ENCODE measurements at regions not wholly inside any gene's neighbourhood (a gene's known extent, or its start where the extent isn't known, plus 50 kb on each side); places are given as distances from the start of the nearest gene placed in this dataset.

GRCh38 chr2:128769457-128770142 lies 450.9 kb upstream of the HS6ST1 start:
- ChIA-PET POLR2A (no interaction called here), CTCF (no interaction called here)
- no TSS peak for BruUV-seq (replicated peaks)
- H3K27ac ChIP-seq (ENCODE audit: insufficient read depth, low read depth, low read length), result no peak overlapping the region
- DNase-seq (ENCODE audit: low read depth, low spot score), result no peak
- H3K27me3 ChIP-seq (ENCODE audit: control insufficient read depth in 2 of 2, insufficient read depth in 2 of 2, low read length in 2 of 2), result no peaks in the 10 kb centered on the region
- no peak for FAIRE-seq
- H3K9me3 ChIP-seq (replicated peaks; ENCODE audit: control insufficient read depth, insufficient read depth, low read length), result no peaks in the 10 kb centered on the region
- no peaks in the 10 kb centered on the region for H4K20me1 ChIP-seq (replicated peaks; ENCODE audit: control insufficient read depth, extremely low read depth, insufficient read depth, low read length)
- H3K4me3 ChIP-seq (replicated peaks in 1 of 3; ENCODE audit: insufficient read depth in 1 of 3, low read depth in 1 of 3, low read length in 3 of 3), result no peak overlapping the region
- no peaks in the 10 kb centered on the region for H3K36me3 ChIP-seq (ENCODE audit: control insufficient read depth in 2 of 2, extremely low read depth in 1 of 2, insufficient read depth in 2 of 2, low read length in 2 of 2)
- intact Hi-C loops (cut with micrococcal nuclease), result no loop called here
- no peak overlapping the region for H2AFZ ChIP-seq (ENCODE audit: low read depth, low read length)
- no peaks in the 10 kb centered on the region for H3K9me1 ChIP-seq (replicated peaks; ENCODE audit: control insufficient read depth, extremely low read depth, insufficient read depth, low read length)
- H3K9ac ChIP-seq (replicated peaks; ENCODE audit: extremely low read depth, insufficient read depth, low read length), result no peak overlapping the region
- TF ChIP-seq CTCF (IDR thresholded peaks at IDR 0.05; ENCODE audit: extremely low read depth in 1 of 2, insufficient read depth in 1 of 2, low read depth in 1 of 2, low read length in 2 of 2), result no peak
- TF ChIP-seq GATA2 (IDR thresholded peaks at IDR 0.05; ENCODE audit: insufficient read depth, insufficient read length, low read depth, low read length), result no peak
- no peak for TF ChIP-seq JUN (IDR thresholded peaks at IDR 0.05; ENCODE audit: borderline replicate concordance, insufficient read depth, insufficient read length, low read depth)
- no peak for TF ChIP-seq MAX (IDR thresholded peaks at IDR 0.05; ENCODE audit: insufficient read depth, insufficient read length)
- no peak for TF ChIP-seq FOS (IDR thresholded peaks at IDR 0.05; ENCODE audit: borderline replicate concordance, insufficient read depth, low read length)
- TF ChIP-seq POLR2A (IDR thresholded peaks at IDR 0.05; ENCODE audit: low read depth, low read length), result no peak
- TF ChIP-seq POLR2AphosphoS5 (IDR thresholded peaks at IDR 0.05; ENCODE audit: insufficient read depth, low read depth, low read length), result no peak
- no peak for TF ChIP-seq EZH2 (IDR thresholded peaks at IDR 0.05; ENCODE audit: borderline replicate concordance, low read depth, low read length, severe bottlenecking)
- TF ChIP-seq MYC (IDR thresholded peaks at IDR 0.05; ENCODE audit: low read depth, low read length), result no peak
- dilution Hi-C loops (cut with MboI; ENCODE audit: extremely low pct_ligation_motif_present, low sequenced_read_pairs), result no loop called here
- no peaks in the 10 kb centered on the region for H3K79me2 ChIP-seq (ENCODE audit: control insufficient read depth, insufficient read depth, low read length)
- no peak overlapping the region for H3K4me2 ChIP-seq (ENCODE audit: insufficient read depth, low read length)
- H3K4me1 ChIP-seq (ENCODE audit: control insufficient read depth, extremely low read depth, insufficient read depth, low read length), result no peaks in the 10 kb centered on the region
